PFSK-1 (cell line): ENCODE measurements at regions not wholly inside any gene's neighbourhood (a gene's known extent, or its start where the extent isn't known, plus 50 kb on each side); places are given as distances from the start of the nearest gene placed in this dataset.

Experiments
- POLR2AphosphoS5 ChIP-seq: IDR thresholded peaks from 2 replicates; pipeline ENCODE4 v1.6.1; 2012; ENCODE audit warnings: low read depth, mild to moderate bottlenecking, control low read depth, low read length, moderate library complexity
- SIN3A ChIP-seq: IDR thresholded peaks from 2 replicates; pipeline ENCODE4 v1.6.1; 2012; ENCODE audit warnings: mild to moderate bottlenecking, low read length, moderate library complexity, borderline replicate concordance; ENCODE audit not compliant: insufficient read depth
- TF ChIP-seq, protein P1 (sequence below), 2 experiments: IDR thresholded peaks; 2 replicates each; pipeline versions ENCODE4 v1.6.1 to v1.8.0; 2011 to 2012; ENCODE audit warnings: low read depth in 2 of 2, low read length in 2 of 2, control low read depth in 1 of 2, inconsistent platforms in 1 of 2, mild to moderate bottlenecking in 1 of 2, moderate library complexity in 1 of 2; ENCODE audit not compliant: insufficient read depth in 1 of 2

DNA sequence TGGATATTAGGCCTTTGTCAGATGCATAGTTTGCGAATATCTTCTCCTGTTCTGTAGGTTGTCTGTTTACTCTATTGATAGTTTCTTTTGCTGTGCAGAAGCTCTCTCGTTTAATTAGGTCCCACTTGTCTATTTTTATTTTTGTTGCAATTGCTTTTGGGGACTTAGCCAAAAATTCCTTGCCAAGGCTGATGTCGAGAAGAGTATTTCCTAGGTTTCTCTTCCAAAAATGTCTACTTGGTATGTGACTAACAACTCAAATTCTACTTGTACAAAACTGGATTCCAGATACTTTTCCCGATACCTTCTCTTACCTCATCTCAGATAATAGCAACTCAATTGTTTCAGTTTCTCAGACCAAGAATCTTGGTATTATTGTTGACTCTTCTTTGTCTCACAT, 142.4 kb upstream of the GLRA2 start:
- TF ChIP-seq POLR2AphosphoS5 (no peak), SIN3A (no peak)
- TF ChIP-seq, protein P1, sequence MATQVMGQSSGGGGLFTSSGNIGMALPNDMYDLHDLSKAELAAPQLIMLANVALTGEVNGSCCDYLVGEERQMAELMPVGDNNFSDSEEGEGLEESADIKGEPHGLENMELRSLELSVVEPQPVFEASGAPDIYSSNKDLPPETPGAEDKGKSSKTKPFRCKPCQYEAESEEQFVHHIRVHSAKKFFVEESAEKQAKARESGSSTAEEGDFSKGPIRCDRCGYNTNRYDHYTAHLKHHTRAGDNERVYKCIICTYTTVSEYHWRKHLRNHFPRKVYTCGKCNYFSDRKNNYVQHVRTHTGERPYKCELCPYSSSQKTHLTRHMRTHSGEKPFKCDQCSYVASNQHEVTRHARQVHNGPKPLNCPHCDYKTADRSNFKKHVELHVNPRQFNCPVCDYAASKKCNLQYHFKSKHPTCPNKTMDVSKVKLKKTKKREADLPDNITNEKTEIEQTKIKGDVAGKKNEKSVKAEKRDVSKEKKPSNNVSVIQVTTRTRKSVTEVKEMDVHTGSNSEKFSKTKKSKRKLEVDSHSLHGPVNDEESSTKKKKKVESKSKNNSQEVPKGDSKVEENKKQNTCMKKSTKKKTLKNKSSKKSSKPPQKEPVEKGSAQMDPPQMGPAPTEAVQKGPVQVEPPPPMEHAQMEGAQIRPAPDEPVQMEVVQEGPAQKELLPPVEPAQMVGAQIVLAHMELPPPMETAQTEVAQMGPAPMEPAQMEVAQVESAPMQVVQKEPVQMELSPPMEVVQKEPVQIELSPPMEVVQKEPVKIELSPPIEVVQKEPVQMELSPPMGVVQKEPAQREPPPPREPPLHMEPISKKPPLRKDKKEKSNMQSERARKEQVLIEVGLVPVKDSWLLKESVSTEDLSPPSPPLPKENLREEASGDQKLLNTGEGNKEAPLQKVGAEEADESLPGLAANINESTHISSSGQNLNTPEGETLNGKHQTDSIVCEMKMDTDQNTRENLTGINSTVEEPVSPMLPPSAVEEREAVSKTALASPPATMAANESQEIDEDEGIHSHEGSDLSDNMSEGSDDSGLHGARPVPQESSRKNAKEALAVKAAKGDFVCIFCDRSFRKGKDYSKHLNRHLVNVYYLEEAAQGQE (IDR thresholded peaks at IDR 0.05; ENCODE audit: insufficient read depth in 1 of 2, low read depth in 2 of 2, low read length in 2 of 2) = no peak
